ENCODE measurements at regions not wholly inside any gene's neighbourhood (a gene's known extent, or its start where the extent isn't known, plus 50 kb on each side); places are given as distances from the start of the nearest gene placed in this dataset.

DNA sequence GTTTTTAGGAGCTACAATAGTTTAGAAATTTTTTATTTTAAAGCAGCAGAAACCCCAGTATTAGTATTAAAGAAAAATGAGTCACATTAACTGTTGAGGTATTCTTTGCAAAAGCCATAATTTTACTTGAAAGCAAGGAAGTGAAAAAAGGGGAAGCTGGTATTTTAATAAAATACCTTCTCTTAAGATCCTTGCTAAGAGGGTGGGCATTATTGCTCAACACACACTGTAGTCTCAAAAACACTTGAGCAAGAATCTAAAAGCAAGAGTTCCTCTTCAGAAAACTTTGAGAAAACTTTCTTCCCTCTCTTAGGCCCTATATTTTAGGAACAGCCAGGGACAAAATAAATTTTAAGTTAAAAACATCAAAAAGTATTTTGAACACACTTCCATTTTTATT, 259.4 kb upstream of the DIAPH2 start:
- TF ChIP-seq FOXK1 (CRISPR knock-in tag; IDR thresholded peaks at IDR 0.05; ENCODE audit: borderline replicate concordance, low read depth) (no peak), HNF4G (IDR thresholded peaks at IDR 0.05; ENCODE audit: borderline replicate concordance, low read depth, low read length) (no peak), HNF4G (CRISPR knock-in tag; IDR thresholded peaks at IDR 0.05; ENCODE audit: borderline replicate concordance, low read depth) (no peak), EHMT2 (IDR thresholded peaks at IDR 0.05; ENCODE audit: borderline replicate concordance, low read depth, low read length) (no peak), FOXA3 (CRISPR knock-in tag; IDR thresholded peaks at IDR 0.05) (no peak), ZNF382 (CRISPR knock-in tag; IDR thresholded peaks at IDR 0.05; ENCODE audit: borderline replicate concordance) (no peak), TCF7 (IDR thresholded peaks at IDR 0.05; ENCODE audit: low read depth) (no peak), ZNF543 (CRISPR knock-in tag; IDR thresholded peaks at IDR 0.05) (no peak), ZNF556 (CRISPR knock-in tag; IDR thresholded peaks at IDR 0.05; ENCODE audit: borderline replicate concordance) (no peak), MIER3 (CRISPR knock-in tag; IDR thresholded peaks at IDR 0.05; ENCODE audit: borderline replicate concordance) (no peak), ZNF850 (CRISPR knock-in tag; conservative IDR thresholded peaks at IDR 0.05) (no peak), HMGA1 (CRISPR knock-in tag; conservative IDR thresholded peaks at IDR 0.05) (no peak), ZNF879 (CRISPR knock-in tag; IDR thresholded peaks at IDR 0.05) (no peak), ZNF160 (CRISPR knock-in tag; IDR thresholded peaks at IDR 0.05) (no peak)
- TF ChIP-seq, protein P1, sequence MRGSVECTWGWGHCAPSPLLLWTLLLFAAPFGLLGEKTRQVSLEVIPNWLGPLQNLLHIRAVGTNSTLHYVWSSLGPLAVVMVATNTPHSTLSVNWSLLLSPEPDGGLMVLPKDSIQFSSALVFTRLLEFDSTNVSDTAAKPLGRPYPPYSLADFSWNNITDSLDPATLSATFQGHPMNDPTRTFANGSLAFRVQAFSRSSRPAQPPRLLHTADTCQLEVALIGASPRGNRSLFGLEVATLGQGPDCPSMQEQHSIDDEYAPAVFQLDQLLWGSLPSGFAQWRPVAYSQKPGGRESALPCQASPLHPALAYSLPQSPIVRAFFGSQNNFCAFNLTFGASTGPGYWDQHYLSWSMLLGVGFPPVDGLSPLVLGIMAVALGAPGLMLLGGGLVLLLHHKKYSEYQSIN (CRISPR knock-in tag; IDR thresholded peaks at IDR 0.05; ENCODE audit: borderline replicate concordance): no peak
- H3K4me1 ChIP-seq (ENCODE audit: insufficient read depth, low read length): no peaks in the 10 kb centered on the region
- no TSS peak for BruUV-seq (replicated peaks)
- H3K79me2 ChIP-seq (ENCODE audit: insufficient read depth, low read length): no peaks in the 10 kb centered on the region
- H3K9me3 ChIP-seq (ENCODE audit: low read length): no peaks in the 10 kb centered on the region
- intact Hi-C loops (cut with micrococcal nuclease; ENCODE audit: unreplicated experiment) (no loop called here), in situ Hi-C loops (cut with HindIII; ENCODE audit: extremely low pct_ligation_motif_present, low pct_unique_long_range_greater_than_20kb) (no loop called here)
- no peak overlapping the region for H3K4me3 ChIP-seq (replicated peaks in 1 of 3; ENCODE audit: insufficient read depth in 1 of 3, low read depth in 2 of 3, low read length in 3 of 3)
- no peak overlapping the region for H3K9ac ChIP-seq (ENCODE audit: insufficient read depth, low read depth, low read length)
- H4K20me1 ChIP-seq (ENCODE audit: insufficient read depth, low read length): no peaks in the 10 kb centered on the region
- ChIA-PET CTCF (ENCODE audit: low intra/inter-chr PET ratio, low total read pairs) (no interaction called here), POLR2A (no interaction called here)
- no peak for DNase-seq (ENCODE audit: low spot score)
- no peak overlapping the region for H2AFZ ChIP-seq (ENCODE audit: low read length)
- H3K27ac ChIP-seq (ENCODE audit: extremely low read length, insufficient read depth, low read length): no peak overlapping the region
- no peak overlapping the region for H3K4me2 ChIP-seq (ENCODE audit: low read depth, low read length)
- no peak for FAIRE-seq
- no peak for ATAC-seq
- no peaks in the 10 kb centered on the region for H3K27me3 ChIP-seq (ENCODE audit: control insufficient read depth in 1 of 2, insufficient read depth in 2 of 2, low read length in 2 of 2)
- no peaks in the 10 kb centered on the region for H3K36me3 ChIP-seq (replicated peaks in 1 of 2; ENCODE audit: control insufficient read depth in 1 of 2, insufficient read depth in 2 of 2, low read length in 2 of 2)
